GM23248 (cell line): ENCODE measurements at regions not wholly inside any gene's neighbourhood (a gene's known extent, or its start where the extent isn't known, plus 50 kb on each side); places are given as distances from the start of the nearest gene placed in this dataset.
"Not testable (repeated sequence)": the region's sequence is repeated elsewhere in the genome, so short reads cannot be mapped to it uniquely, and the experiment has no call there.

Experiments used
- DNase-seq: peaks from one replicate; pipeline ENCODE4 v3.0.0-alpha.2; 2015
- H2AFZ ChIP-seq: fragments of 200-600 bp; sonication (generic); 2 replicates; pipeline ENCODE4 v1.6.1; 2016; ENCODE audit warnings: antibody characterized with exemption
- H3F3A ChIP-seq: fragments of 200-600 bp; sonication (generic); 2 replicates; pipeline ENCODE4 v1.6.1; 2016; ENCODE audit warnings: mild to moderate bottlenecking, antibody characterized with exemption, mixed run types; ENCODE audit not compliant: insufficient read depth
- H3K27ac ChIP-seq: fragments of 200-600 bp; sonication (generic); 2 replicates; pipeline ENCODE4 v1.5.1; 2016; ENCODE audit warnings: mild to moderate bottlenecking
- H3K27me3 ChIP-seq: fragments of 200-600 bp; sonication (generic); replicated peaks from 2 replicates; pipeline ENCODE4 v1.6.1; 2016; ENCODE audit warnings: mild to moderate bottlenecking; ENCODE audit not compliant: insufficient read depth
- H3K36me3 ChIP-seq: fragments of 200-600 bp; sonication (generic); 2 replicates; pipeline ENCODE4 v1.6.1; 2016; ENCODE audit warnings: low read depth, mild to moderate bottlenecking
- H3K4me1 ChIP-seq: fragments of 200-600 bp; sonication (generic); 2 replicates; pipeline ENCODE4 v1.6.1; 2016; ENCODE audit warnings: mild to moderate bottlenecking; ENCODE audit not compliant: insufficient read depth
- H3K4me2 ChIP-seq: fragments of 200-600 bp; sonication (generic); one replicate; pipeline ENCODE4 v1.6.1; 2016; ENCODE audit warnings: mild to moderate bottlenecking; ENCODE audit not compliant: unreplicated experiment
- H3K4me3 ChIP-seq: fragments of 200-600 bp; sonication (generic); 2 replicates; pipeline ENCODE4 v1.5.1; 2016; ENCODE audit warnings: mild to moderate bottlenecking
- H3K79me2 ChIP-seq: fragments of 200-600 bp; sonication (generic); 2 replicates; pipeline ENCODE4 v1.6.1; 2016; ENCODE audit warnings: mild to moderate bottlenecking; ENCODE audit not compliant: insufficient read depth
- H3K9ac ChIP-seq: fragments of 200-600 bp; sonication (generic); 2 replicates; pipeline ENCODE4 v1.6.1; 2016; ENCODE audit warnings: mild to moderate bottlenecking
- H3K9me2 ChIP-seq: fragments of 200-600 bp; sonication (generic); 2 replicates; pipeline ENCODE4 v1.6.1; 2016; ENCODE audit warnings: mixed run types, mild to moderate bottlenecking, moderate library complexity; ENCODE audit not compliant: insufficient read depth
- H3K9me3 ChIP-seq: fragments of 200-600 bp; sonication (generic); one replicate; pipeline ENCODE4 v1.6.1; 2017; ENCODE audit warnings: low read depth
- H4K20me1 ChIP-seq: fragments of 200-600 bp; sonication (generic); 2 replicates; pipeline ENCODE4 v1.6.0; 2016; ENCODE audit not compliant: insufficient read depth
- EZH2 ChIP-seq: fragments of 200-600 bp; sonication (generic); IDR thresholded peaks from 2 replicates; pipeline ENCODE4 v1.6.1; 2018; ENCODE audit warnings: antibody characterized with exemption, mild to moderate bottlenecking; ENCODE audit not compliant: insufficient read depth, poor library complexity, severe bottlenecking
- EZH2phosphoT487 ChIP-seq: fragments of 200-600 bp; sonication (generic); IDR thresholded peaks from 2 replicates; pipeline ENCODE4 v1.6.1; 2018; ENCODE audit warnings: antibody characterized with exemption, moderate library complexity, mild to moderate bottlenecking, low read depth; ENCODE audit not compliant: insufficient read depth
- WGBS, 2 experiments: methylation state at CpG; one replicate each; pipeline ENCODE4 v1.1.6; 2015 to 2017; ENCODE audit warnings: low lambda C conversion rate in 2 of 2, low coverage in 1 of 2; ENCODE audit errors: missing lambda C conversion rate in 2 of 2; 5-methylcytosine and 5-hydroxymethylcytosine counted together
- in situ Hi-C: fragments of 300-500 bp; cut with MboI; formaldehyde crosslinking; loops from 2 replicates; pipeline ENCODE4 v1.15.0; 2020

DNA sequence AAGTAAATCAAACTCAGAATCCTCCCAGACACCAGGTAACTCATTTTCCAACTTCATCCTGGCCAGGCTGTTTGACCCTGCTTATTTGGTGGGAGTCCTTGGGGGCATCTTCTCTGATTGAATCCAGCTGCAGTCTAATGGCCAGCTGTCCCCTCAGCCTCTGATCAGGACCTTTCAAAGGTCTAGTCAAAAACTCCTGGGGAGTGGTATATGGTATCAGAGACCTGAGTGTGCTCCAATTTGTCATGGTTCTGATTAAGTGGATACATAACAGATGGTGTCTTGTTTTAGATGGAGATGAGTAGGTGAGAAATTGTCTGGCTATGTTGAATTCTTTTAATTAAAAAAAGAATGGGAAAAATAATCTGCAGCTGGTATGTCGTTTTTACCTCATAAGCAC is 842.6 kb upstream of the ACVR2A start:
- TF ChIP-seq EZH2phosphoT487 (no peak), EZH2 (no peak)
- Histone ChIP-seq H3K9me2 (no peaks in the 10 kb centered on the region), H3K4me1 (peaks cover 23% of the 10 kb centered on the region), H2AFZ (no peak overlapping the region), H3K4me3 (no peak overlapping the region), H3K4me2 (no peak overlapping the region), H3K27me3 (no peaks in the 10 kb centered on the region), H3K27ac (no peak overlapping the region), H3F3A (peaks cover 7% of the 10 kb centered on the region), H3K36me3 (no peaks in the 10 kb centered on the region), H4K20me1 (no peaks in the 10 kb centered on the region), H3K79me2 (no peaks in the 10 kb centered on the region), H3K9me3 (no peaks in the 10 kb centered on the region), H3K9ac (no peak overlapping the region)
- DNase-seq: no peak
- WGBS, 2 experiments: 17 to 21% methylated on average over 1 of the region's 1 CpG
- in situ Hi-C loops: no loop called here

DNA sequence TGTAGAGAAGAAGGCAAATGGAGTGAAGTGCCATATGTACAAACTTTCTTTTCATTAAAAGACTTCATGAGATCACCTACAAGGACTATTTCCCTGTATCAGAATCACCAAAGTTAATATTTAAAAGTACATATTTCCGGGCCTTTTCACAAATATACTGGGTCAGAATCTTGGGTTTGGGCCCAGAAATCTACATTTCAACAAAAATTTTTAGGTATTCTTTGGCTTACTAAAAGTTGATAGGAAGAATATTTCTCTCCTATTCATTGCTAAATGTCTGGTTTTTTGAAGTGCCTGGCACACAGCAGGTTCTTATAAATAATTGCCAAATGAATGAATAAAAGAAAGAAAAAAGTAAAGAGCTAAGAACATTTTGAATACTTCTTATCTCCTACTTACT is 843.8 kb upstream of the ACVR2A start:
- Histone ChIP-seq H3K4me3 (no peak overlapping the region), H4K20me1 (no peaks in the 10 kb centered on the region), H3K4me1 (peaks cover 12% of the 10 kb centered on the region; the same call in 1 of the 2 replicates), H3K9me3 (no peaks in the 10 kb centered on the region), H2AFZ (no peak overlapping the region), H3F3A (no peaks in the 10 kb centered on the region), H3K9me2 (no peaks in the 10 kb centered on the region), H3K27ac (no peak overlapping the region), H3K36me3 (no peaks in the 10 kb centered on the region), H3K4me2 (no peak overlapping the region), H3K79me2 (no peaks in the 10 kb centered on the region), H3K27me3 (no peaks in the 10 kb centered on the region), H3K9ac (no peak overlapping the region)
- TF ChIP-seq EZH2phosphoT487: no peak
- TF ChIP-seq EZH2: no peak
- in situ Hi-C loops: no loop called here
- 78% methylated on average over 1 of the region's 1 CpG for WGBS, 2 experiments
- DNase-seq: no peak

DNA sequence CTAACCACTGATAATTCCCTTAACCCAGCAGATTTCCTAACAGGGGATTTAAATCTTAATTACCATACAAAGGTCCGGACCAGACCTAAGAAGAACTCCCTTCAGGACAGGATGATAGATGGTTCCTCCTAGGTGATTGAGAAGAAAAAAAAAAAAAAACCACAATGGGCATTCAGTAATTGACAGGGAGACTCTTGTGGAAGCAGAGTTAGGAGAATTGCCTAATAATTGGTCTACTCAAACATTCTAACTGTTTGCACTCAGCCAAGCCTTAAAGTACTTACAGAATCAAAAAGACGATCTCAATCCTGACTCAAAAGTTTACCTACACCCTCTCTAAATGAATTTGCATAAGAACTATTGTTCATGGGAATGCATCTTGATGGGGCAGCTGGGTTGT is 844.7 kb upstream of the ACVR2A start:
- H4K20me1 ChIP-seq, H3K9ac ChIP-seq, H3K79me2 ChIP-seq, H3K4me3 ChIP-seq, H3K9me3 ChIP-seq, H3K27ac ChIP-seq, H3K36me3 ChIP-seq, H3K4me2 ChIP-seq, in situ Hi-C loops, H2AFZ ChIP-seq, DNase-seq, H3K9me2 ChIP-seq, H3K27me3 ChIP-seq, H3F3A ChIP-seq: not testable (repeated sequence)
- H3K4me1 ChIP-seq: peaks cover 11% of the 10 kb centered on the region; the same call in 1 of the 2 replicates
- 80 to 82% methylated on average over 2 of the region's 2 CpGs for WGBS, 2 experiments

DNA sequence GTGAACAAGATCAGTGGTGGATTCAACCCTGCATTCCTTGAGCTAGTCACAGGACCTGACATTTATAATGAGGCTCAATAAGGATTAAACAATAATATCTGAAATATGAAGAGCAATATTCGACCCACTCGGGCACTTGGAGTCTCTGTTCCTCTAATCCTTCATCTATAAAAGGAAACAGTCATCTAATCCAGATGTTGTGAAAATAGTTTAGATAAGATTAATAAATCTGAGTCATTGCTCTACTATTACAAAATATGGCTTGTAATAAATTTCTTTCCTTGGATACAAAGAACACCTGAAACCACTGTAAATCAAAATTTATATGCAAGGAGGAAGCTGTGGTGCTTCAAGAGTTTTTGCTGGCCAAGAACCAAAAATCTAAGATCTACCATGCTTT is 846.9 kb upstream of the ACVR2A start:
- in situ Hi-C loops: no loop called here

DNA sequence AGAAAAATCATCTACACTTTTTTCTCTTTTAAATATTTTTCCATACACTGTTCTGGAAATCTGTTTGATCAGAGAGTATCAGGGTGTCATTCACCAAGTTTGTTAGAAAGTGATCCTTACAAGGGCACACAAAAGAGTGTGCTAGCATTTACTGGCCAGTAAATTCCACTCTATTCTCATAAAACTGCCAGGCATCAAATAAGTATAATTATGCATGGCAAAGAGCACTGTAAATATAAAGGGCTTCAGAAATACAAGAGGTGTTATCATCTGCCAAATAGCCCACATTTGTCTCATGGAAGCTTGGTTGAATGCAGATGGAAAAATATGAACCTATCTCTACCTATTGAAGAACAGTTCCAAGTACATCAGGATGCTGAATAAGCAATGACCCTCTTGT is 847.3 kb upstream of the ACVR2A start:
- no peaks in the 10 kb centered on the region for H3K9me3 ChIP-seq
- TF ChIP-seq EZH2phosphoT487: no peak
- TF ChIP-seq EZH2: no peak
- no peak overlapping the region for H3K27ac ChIP-seq
- peak overlapping the region; percentile 14 for H3K4me2 ChIP-seq
- no peaks in the 10 kb centered on the region for H3K27me3 ChIP-seq
- H3K4me3 ChIP-seq: no peak overlapping the region
- H4K20me1 ChIP-seq: no peaks in the 10 kb centered on the region
- H3K36me3 ChIP-seq: no peaks in the 10 kb centered on the region
- DNase-seq: no peak
- H3K9me2 ChIP-seq: no peaks in the 10 kb centered on the region
- H3F3A ChIP-seq: no peaks in the 10 kb centered on the region
- in situ Hi-C loops: no loop called here
- H3K9ac ChIP-seq: no peak overlapping the region
- no peaks in the 10 kb centered on the region for H3K79me2 ChIP-seq
- no peak overlapping the region for H2AFZ ChIP-seq
- H3K4me1 ChIP-seq: peaks cover 17% of the 10 kb centered on the region

More for the DNA sequence above, 846.9 kb upstream of the ACVR2A start:
- Histone ChIP-seq H3K79me2 (no peaks in the 10 kb centered on the region), H3K36me3 (no peaks in the 10 kb centered on the region), H3K27ac (no peak overlapping the region), H3K9me3 (no peaks in the 10 kb centered on the region), H3F3A (no peaks in the 10 kb centered on the region), H3K9me2 (no peaks in the 10 kb centered on the region), H2AFZ (no peak overlapping the region), H3K4me2 (peak overlapping the region; percentile 14), H4K20me1 (no peaks in the 10 kb centered on the region), H3K4me3 (no peak overlapping the region), H3K27me3 (no peaks in the 10 kb centered on the region), H3K9ac (no peak overlapping the region), H3K4me1 (peaks cover 12% of the 10 kb centered on the region; the same call in 1 of the 2 replicates)
- 1 to 6% methylated on average over 2 of the region's 2 CpGs for WGBS, 2 experiments
- no peak for TF ChIP-seq EZH2
- peak; percentile 23 for DNase-seq
